ENCODE measurements at regions not wholly inside any gene's neighbourhood (a gene's known extent, or its start where the extent isn't known, plus 50 kb on each side); places are given as distances from the start of the nearest gene placed in this dataset.

DNA sequence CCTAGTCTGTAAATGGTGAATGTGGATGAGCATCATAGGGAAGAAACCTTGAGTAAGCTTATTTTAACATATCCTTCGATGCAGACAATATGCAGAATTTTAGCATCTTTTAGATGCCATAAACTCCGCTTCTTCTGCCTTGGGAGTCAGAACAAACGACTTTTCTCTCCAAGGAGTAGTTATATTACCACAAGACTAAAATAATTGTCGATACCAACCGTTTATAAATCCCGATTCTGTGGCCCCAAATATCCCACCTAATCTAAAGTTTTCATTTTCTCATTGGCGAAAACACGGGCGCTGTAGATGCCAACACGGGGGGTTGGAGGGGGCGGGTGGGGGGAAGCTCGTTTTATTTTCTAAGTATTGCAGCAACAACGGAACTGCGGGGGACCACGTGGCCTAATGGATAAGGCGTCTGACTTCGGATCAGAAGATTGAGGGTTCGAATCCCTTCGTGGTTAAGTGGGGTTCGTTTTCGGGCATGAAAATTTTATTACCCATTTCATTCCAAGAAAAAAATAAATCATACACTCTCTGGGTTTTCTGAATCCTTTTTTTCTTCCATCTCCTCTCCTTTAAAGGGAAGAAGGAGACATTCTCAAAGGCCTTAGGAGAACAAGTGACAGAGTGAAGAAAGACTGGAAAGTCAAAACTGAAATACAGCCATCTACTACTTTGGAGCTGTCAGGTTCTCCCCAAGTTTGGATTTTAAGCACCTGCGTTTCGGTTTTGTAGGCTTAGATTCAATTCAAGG, 65.5 kb upstream of the BTN3A2 start:
- DNase-seq (no peak), ATAC-seq (ENCODE audit: insufficient read depth, low FRiP score) (no peak)
- Histone ChIP-seq H3K27me3 (ENCODE audit: control insufficient read depth in 3 of 3, insufficient read depth in 3 of 3, low read length in 2 of 3) (no peaks in the 10 kb centered on the region), H3K9ac (ENCODE audit: insufficient read depth in 1 of 2, low read length in 2 of 2) (no peak overlapping the region), H3K4me1 (ENCODE audit: control insufficient read depth in 5 of 5, insufficient read depth in 5 of 5, low read length in 5 of 5) (no peaks in the 10 kb centered on the region), H3K36me3 (ENCODE audit: control insufficient read depth in 4 of 4, insufficient read depth in 4 of 4, low read length in 4 of 4) (no peaks in the 10 kb centered on the region), H3K4me3 (no peak overlapping the region), H3K9me3 (ENCODE audit: control insufficient read depth in 4 of 4, insufficient read depth in 3 of 4, low read length in 3 of 4) (no peaks in the 10 kb centered on the region), H3K27ac (ENCODE audit: low read depth in 1 of 2, low read length in 1 of 2) (no peak overlapping the region)
- WGBS, 2 donors: 38 to 49% methylated on average over 23 of the region's 23 CpGs
- TF ChIP-seq, protein P1, sequence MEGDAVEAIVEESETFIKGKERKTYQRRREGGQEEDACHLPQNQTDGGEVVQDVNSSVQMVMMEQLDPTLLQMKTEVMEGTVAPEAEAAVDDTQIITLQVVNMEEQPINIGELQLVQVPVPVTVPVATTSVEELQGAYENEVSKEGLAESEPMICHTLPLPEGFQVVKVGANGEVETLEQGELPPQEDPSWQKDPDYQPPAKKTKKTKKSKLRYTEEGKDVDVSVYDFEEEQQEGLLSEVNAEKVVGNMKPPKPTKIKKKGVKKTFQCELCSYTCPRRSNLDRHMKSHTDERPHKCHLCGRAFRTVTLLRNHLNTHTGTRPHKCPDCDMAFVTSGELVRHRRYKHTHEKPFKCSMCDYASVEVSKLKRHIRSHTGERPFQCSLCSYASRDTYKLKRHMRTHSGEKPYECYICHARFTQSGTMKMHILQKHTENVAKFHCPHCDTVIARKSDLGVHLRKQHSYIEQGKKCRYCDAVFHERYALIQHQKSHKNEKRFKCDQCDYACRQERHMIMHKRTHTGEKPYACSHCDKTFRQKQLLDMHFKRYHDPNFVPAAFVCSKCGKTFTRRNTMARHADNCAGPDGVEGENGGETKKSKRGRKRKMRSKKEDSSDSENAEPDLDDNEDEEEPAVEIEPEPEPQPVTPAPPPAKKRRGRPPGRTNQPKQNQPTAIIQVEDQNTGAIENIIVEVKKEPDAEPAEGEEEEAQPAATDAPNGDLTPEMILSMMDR (IDR thresholded peaks at IDR 0.05; ENCODE audit: control extremely low read depth, extremely low read depth): no peak

DNA sequence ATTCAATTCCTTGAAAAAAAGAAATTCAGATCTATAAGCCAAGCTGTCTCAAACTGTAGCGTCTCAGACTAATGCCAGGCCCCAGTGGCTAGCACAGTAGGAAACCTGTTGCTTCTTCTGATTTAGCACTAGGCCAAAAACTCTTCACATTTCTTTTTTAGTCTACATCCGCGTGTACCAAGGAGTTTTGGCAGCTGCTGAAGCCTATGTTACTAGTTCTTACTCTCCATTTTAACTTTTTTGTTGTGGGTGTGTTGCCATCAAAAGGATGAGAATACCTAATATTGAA, 65.0 kb upstream of the BTN3A2 start:
- TF ChIP-seq, protein P1 (IDR thresholded peaks at IDR 0.05; ENCODE audit: control extremely low read depth, extremely low read depth): no peak
- Histone ChIP-seq H3K27me3 (ENCODE audit: control insufficient read depth in 3 of 3, insufficient read depth in 3 of 3, low read length in 2 of 3) (no peaks in the 10 kb centered on the region), H3K4me1 (ENCODE audit: control insufficient read depth in 5 of 5, insufficient read depth in 5 of 5, low read length in 5 of 5) (no peaks in the 10 kb centered on the region), H3K9me3 (ENCODE audit: control insufficient read depth in 4 of 4, insufficient read depth in 3 of 4, low read length in 3 of 4) (no peaks in the 10 kb centered on the region), H3K36me3 (ENCODE audit: control insufficient read depth in 4 of 4, insufficient read depth in 4 of 4, low read length in 4 of 4) (no peaks in the 10 kb centered on the region), H3K9ac (ENCODE audit: insufficient read depth in 1 of 2, low read length in 2 of 2) (no peak overlapping the region), H3K4me3 (no peak overlapping the region), H3K27ac (ENCODE audit: low read depth in 1 of 2, low read length in 1 of 2) (no peak overlapping the region)
- no peak for DNase-seq
- 95 to 97% methylated on average over 3 of the region's 3 CpGs for WGBS, 2 donors
- ATAC-seq (ENCODE audit: insufficient read depth, low FRiP score): no peak

DNA sequence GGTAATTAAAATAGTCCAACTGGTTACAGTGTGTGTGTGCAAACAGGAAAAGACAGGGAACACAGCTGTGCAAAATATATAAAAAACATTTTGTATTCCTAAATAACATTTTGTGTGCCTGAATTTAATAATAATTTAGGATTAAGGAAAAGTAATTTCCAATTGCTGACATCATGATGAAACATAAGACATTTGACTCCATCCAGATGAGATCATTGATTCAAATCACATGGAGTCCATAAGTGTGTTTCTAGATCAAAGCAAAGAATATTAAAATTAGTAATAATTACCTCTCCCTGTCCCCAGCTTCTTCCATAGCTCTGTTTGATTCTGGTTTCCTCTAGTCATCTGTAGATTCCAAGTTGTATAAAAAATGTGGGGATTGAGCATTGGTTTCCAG, 64.6 kb upstream of the BTN3A2 start:
- ATAC-seq (ENCODE audit: insufficient read depth, low FRiP score) (no peak), DNase-seq (no peak)
- H3K9ac ChIP-seq (ENCODE audit: insufficient read depth in 1 of 2, low read length in 2 of 2): no peak overlapping the region
- TF ChIP-seq, protein P1 (IDR thresholded peaks at IDR 0.05; ENCODE audit: control extremely low read depth, extremely low read depth): no peak
- no peak overlapping the region for H3K27ac ChIP-seq (ENCODE audit: low read depth in 1 of 2, low read length in 1 of 2)
- no peaks in the 10 kb centered on the region for H3K4me1 ChIP-seq (ENCODE audit: control insufficient read depth in 5 of 5, insufficient read depth in 5 of 5, low read length in 5 of 5)
- no peaks in the 10 kb centered on the region for H3K36me3 ChIP-seq (ENCODE audit: control insufficient read depth in 4 of 4, insufficient read depth in 4 of 4, low read length in 4 of 4)
- H3K27me3 ChIP-seq (ENCODE audit: control insufficient read depth in 3 of 3, insufficient read depth in 3 of 3, low read length in 2 of 3): peaks cover 0 to 2% (median 0%) of the 10 kb centered on the region in 3 donors
- no peaks in the 10 kb centered on the region for H3K9me3 ChIP-seq (ENCODE audit: control insufficient read depth in 4 of 4, insufficient read depth in 3 of 4, low read length in 3 of 4)
- H3K4me3 ChIP-seq: no peak overlapping the region

DNA sequence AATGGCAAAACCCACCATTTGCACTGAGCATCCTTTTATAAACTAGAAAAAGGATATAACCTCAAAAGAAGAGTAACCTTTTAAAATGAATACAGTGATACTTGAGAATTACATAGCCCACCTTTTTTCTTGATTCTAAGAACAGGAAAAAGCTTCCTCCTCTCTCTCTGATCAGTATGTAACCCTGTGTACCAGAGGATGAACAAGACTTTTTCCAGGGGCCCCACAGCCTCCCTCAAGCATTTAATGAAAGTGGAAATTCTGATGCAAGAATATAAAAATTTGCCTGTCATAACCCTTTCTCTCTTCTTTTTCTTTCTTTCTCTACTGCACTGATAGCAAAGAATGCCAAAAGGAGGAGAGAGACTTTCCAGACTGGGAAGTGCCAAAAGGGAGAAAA, 64.2 kb upstream of the BTN3A2 start:
- no peak for DNase-seq
- Histone ChIP-seq H3K4me1 (ENCODE audit: control insufficient read depth in 5 of 5, insufficient read depth in 5 of 5, low read length in 5 of 5) (peaks cover 0 to 4% (median 0%) of the 10 kb centered on the region in 5 donors), H3K4me3 (no peak overlapping the region), H3K9ac (ENCODE audit: insufficient read depth in 1 of 2, low read length in 2 of 2) (no peak overlapping the region), H3K27me3 (ENCODE audit: control insufficient read depth in 3 of 3, insufficient read depth in 3 of 3, low read length in 2 of 3) (peaks cover 0 to 2% (median 0%) of the 10 kb centered on the region in 3 donors), H3K9me3 (ENCODE audit: control insufficient read depth in 4 of 4, insufficient read depth in 3 of 4, low read length in 3 of 4) (no peaks in the 10 kb centered on the region), H3K36me3 (ENCODE audit: control insufficient read depth in 4 of 4, insufficient read depth in 4 of 4, low read length in 4 of 4) (no peaks in the 10 kb centered on the region), H3K27ac (ENCODE audit: low read depth in 1 of 2, low read length in 1 of 2) (no peak overlapping the region)
- TF ChIP-seq, protein P1 (IDR thresholded peaks at IDR 0.05; ENCODE audit: control extremely low read depth, extremely low read depth): no peak
- ATAC-seq (ENCODE audit: insufficient read depth, low FRiP score): no peak
